HG03139 (cell line): ENCODE measurements at regions not wholly inside any gene's neighbourhood (a gene's known extent, or its start where the extent isn't known, plus 50 kb on each side); places are given as distances from the start of the nearest gene placed in this dataset.
A peak's percentile ranks its signal among the peaks of the same experiment; 100 is the strongest.

ENCODE experiments used
- ATAC-seq: cut with Tn5 transposase; IDR thresholded peaks from one replicate; pipeline ENCODE4 v1.9.1; 2021; ENCODE audit not compliant: unreplicated experiment

DNA sequence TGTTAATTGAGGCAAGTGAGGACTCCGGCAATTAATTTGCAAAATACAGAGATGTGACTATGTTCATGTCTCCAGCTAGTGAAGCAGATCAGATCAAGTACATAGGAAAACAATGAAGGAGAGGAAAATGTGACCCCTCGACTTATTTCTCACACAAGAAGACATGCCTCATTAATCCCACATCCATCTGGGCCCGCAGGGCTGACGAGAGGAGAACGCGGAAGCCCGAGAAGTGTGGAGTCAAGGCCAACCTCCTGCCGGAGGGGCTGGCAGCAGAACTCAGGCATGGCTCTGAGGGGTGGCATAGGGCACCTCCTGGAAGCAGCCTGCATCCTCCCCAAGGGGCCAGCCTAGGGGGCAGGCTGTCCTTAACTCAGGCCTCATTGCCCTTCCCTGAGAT is 54.4 kb downstream of the ZNF503 start:
- no peak for ATAC-seq

DNA sequence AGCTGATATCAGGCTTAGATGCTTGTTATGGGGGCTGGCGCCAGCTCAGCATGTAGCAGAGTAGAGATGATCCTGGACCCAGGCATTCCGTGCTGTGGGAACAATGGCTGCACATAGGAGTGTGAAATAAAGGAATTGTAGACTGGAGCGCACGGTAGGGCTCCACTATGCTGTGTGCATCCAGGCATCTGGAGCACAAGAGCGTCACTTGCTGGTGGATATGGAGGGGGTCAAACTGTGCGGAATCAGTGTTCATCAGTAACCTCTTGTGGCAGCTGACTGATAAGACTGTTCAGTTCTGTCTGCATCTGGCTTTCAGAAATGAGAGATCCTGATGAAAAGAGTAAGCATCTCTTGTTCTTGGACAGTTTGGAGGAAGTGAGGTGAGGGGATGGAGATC is 55.8 kb downstream of the ZNF503 start:
- no peak for ATAC-seq

DNA sequence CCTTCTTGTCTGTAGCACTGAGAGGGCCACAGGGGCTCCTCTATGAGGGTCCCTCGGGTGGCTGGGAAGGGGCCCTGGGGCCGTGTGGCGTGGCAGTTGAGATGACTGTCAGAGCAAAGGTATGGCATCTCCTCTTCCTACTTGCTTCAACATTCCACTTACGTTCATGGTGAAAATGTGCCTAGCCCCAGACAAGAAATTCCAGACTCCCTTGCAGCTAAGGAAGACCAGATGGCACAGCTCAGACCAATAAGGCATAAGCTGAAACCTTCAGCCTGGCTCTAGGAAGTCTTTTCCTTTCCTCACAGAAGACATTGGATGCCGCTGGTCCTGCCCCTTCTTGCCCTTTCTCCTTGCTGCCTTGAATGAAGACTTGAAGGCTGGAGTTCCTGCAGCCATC is 57.4 kb downstream of the ZNF503 start:
- ATAC-seq = no peak

DNA sequence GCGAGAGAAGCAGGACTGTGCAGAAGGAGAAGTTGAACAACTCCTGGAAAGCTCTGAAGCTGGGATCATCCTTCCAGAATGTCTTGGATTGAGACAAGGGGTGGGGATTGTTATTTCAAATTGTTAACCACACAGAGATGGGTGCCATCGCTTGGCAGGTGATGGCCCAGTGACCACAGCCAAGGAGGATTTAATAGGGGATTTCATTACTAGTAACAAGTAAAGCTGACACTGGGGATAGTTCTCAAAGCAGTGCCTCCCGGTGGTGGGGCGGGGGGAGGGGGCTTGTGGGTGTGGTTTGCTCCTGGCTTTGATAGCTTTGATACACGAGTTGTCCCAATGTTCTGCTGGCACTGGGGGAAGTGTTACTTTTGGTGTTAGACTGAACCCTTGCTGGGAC is 59.2 kb downstream of the ZNF503 start:
- ATAC-seq = no peak

DNA sequence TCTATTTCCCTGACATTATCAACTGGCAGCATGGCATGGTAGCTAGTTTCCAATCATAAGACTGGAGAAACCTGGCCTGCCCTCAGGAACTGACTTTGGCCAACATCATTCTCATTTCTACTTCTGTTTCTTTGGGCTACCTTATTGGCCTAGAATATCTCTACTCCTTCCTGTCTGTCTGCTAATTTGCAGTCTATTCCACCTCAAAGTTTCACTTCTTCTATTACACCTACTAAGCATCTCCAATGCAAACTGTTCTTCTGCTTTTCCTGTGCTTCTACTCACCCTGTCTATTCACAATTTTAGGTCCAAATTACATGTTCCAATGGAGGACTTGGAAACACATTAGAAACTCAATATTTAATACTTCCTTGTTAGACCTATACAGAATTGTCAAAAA is 65.6 kb downstream of the ZNF503 start:
- peak; percentile 97 for ATAC-seq

DNA sequence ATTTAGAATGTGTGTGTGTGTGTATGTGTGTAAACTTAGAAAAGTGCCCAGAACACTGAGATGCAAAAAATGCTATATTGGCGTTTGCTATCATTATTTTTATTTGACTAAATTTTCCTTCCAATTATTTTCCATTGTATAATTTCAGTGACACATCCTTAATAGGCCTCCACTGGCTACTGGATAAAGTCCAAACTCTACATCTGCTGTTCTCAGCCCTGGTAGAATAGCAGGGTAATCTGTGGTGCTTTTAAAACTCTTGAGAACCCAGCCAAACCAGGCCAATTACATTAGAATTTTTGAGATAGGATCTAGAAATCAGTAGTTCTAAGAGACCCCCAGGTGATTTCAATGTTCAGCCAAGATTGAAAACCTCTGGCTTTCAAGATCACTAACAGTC is 66.4 kb downstream of the ZNF503 start:
- no peak for ATAC-seq

DNA sequence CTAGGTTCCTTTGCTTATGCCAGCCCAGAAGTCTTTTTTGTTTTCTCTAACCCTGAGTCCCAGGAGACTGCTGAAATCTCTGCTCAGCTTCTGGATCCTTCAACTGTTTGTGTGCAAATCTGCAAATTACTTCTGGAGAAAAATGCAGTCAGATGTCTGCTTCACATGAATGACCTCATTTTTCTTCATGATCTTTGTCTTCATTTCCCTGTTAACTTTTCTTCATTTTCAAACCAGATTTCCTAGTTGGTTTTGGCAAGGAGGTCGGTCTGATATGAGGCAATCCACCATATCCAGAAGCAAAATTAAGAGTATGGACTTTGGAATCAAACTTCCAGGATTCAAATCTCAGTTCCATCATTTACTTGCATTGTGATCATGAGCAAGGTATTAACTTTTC is 66.8 kb downstream of the ZNF503 start:
- ATAC-seq = no peak

DNA sequence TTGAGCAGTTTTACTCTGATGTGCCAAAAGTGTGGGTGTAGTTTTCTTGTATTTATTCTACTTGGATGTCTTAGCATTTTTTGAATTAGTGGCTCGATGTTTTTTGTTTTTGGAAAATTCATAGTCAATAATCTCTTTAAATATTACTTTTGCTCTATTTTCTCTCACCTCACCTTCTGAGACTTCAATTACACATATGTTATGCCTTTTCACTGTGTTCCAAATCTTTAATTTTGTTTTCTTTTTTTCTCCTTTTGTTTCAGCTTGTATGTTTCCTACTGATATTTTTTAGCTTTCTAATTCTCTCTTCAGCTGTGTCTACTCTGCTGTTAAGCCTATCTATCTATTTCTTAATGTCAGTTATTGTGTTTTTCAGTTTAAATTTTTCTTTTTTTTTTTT is 69.5 kb downstream of the ZNF503 start:
- ATAC-seq = no peak

DNA sequence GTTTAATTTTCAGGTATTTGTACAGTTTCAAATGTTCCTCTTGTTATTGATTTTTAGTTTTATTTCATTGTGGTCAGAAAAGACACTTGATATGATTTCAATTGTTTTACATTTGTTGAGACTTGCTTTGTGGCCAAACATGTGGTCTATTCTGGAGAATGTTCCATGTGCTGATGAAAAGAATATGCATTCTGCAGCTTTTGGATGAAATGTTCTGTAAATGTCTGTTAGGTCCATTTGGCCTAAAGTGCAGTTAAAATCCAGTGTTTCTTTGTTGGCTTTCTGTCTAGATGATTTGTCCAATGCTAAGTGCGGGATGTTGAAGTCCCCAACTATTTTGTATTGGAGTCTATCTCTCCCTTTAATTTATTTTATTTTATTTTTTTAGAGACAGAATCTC is 70.5 kb downstream of the ZNF503 start:
- no peak for ATAC-seq

DNA sequence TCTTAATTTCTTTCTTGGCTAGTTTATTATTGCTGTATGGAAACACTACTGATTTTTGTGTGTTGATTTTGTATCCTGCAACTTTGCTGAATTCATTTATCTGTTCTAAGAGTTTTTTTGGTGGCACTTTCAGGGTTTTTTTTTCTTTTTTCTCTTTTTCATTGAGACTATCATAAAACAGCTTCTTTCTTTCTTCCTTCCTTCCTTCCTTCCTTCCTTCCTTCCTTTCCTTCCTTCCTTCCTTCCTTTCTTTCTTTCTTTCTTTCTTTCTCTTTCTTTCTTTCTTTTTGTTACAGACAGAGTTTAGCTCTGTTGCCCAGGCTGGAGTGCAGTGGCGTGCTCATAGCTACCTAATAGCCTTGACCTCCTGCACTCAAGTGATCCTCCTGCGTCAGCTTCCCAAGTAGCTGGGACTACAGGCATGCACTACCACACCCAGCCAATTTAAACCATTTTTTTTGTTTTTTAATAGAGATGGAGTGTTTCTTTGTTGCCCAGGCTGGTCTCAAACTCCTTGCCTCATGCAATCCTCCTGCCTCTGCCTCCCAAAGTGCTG is 72.3 kb downstream of the ZNF503 start:
- no peak for ATAC-seq

DNA sequence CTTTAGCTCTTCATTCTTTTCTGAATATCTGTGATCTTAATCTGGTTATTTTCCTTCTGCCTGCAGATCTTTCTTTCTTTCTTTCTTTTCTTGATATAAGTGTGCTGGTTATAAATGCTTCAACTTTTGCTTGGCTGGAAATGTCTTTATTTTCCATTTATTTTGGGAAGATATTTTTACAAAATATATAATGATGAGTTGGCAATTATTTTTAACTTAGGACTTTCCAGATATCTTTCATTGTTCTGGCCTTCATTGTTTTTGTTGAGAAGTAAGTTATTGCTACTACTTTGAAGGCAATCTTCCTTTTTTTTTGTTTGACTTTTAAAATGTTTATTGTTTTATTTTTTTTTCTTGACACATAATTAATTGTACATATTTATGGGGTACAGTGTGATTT is 75.3 kb downstream of the ZNF503 start:
- no peak for ATAC-seq

DNA sequence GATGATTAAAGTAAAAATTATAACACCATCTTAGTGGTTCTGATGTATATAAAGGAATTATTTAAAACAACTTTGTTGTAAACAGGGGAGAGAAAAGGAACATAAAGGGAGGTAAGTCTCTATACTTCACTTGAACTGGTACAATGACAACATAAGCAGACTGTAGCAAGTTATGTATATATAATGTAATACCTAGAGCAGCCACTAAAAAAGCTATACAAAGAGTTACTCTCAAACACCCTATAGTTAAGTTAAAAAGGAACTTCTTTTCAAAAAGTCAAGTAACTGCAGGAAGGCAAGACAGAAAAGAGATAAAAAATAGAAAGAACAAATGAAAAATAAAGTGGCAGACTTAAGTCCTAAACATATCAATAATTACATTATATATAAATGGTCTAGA is 82.3 kb downstream of the ZNF503 start:
- ATAC-seq = no peak

DNA sequence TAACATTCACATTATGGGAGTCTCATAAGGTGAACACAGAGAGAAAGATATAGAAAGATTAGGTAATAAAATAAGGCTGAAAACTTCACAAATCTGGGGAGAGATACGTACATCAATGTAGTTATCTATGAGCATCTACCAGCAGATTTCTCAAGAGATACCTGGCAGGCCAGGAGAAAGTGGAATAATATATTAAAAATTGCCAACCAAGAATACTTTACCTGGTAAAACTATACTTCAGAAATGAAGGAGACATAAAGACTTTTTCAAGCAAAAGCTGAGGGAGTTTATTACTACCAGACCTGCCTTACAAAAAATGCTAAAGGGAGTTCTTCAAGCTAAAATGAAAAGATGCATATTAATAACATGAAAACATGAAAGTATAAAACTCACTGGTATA is 78.8 kb upstream of the COMTD1 start:
- no peak for ATAC-seq

DNA sequence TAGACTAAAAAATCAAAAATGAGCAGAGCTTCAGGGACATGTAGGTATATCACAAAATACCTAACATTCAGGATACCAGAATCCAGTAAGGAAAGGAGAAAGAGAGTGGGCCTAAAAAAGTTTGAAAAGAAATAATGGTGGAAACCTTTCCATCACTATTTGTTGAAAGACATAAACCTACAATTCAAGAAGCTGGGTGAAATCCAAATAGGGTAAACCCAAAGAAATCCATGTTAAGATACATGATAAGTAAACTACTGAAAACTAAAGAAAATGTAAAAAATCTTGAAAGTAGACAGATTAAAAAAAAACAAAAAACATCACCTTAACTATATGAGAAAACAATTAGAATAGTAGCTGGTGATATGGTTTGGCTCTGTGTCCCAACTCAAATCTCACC is 76.7 kb upstream of the COMTD1 start:
- no peak for ATAC-seq

DNA sequence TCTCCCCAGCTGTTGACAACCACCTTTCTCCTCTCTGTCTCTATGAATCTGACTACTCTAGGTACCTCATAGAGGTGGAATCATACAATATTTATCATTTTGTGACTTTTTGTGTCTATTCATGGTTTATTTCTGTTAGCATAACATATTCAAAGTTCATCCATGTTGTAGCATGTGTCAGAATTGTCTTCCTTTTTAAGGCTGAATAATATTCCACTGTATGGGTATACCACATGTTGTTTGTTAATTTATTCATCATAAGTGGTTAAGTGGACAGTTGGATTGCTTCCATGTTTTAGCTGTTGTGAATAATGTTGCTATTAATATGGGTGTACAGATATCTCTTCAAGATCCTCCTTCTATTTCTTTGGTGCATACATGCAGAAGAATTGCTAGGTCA is 69.9 kb upstream of the COMTD1 start:
- no peak for ATAC-seq

DNA sequence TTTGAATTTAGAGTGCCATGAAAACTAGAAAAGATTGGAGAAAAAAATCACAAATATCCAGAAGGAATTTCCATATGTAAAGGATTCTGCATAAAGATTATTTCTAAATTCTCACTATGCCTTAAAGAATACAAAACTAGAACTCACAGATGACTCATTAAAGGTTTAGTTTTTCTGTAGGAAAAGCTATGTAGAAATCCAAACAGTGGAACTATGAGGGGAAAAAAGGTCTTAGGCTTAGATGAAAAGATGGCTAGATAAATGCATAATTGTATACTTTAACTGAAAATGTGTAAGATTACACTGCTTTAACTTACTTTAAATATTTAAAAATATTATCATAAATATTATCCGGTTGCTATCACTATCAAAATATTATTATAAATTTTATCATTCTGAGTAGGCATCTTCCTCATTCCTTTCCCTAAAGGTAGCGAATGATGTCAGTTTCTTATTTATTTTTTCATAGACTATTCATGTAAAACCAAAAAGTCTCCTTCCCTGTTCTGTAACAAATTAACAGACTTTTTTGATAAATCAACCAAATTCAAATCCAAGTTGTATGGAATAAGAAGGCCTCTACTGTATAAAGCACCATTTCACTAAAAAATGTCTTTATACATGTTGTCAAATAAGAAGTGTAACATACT is 69.1 kb upstream of the COMTD1 start:
- ATAC-seq = no peak

DNA sequence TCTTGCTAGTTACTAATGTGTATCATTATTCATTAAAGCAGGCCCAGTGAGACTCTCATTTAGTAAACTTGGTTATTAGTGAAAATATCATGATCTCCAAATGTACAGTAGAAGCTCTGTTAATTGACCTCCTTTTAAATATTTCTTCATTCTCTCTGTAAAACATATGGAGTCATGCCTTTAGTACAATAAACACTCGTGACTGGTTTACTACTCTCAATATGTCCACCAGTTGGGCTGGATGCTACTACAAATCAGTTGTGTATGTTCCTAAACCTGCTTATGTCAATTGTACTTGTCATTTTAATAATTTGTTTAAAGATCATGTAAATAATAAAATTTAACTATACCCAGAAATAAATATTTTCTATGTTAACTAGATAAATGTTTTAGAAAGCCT is 68.6 kb upstream of the COMTD1 start:
- no peak for ATAC-seq

DNA sequence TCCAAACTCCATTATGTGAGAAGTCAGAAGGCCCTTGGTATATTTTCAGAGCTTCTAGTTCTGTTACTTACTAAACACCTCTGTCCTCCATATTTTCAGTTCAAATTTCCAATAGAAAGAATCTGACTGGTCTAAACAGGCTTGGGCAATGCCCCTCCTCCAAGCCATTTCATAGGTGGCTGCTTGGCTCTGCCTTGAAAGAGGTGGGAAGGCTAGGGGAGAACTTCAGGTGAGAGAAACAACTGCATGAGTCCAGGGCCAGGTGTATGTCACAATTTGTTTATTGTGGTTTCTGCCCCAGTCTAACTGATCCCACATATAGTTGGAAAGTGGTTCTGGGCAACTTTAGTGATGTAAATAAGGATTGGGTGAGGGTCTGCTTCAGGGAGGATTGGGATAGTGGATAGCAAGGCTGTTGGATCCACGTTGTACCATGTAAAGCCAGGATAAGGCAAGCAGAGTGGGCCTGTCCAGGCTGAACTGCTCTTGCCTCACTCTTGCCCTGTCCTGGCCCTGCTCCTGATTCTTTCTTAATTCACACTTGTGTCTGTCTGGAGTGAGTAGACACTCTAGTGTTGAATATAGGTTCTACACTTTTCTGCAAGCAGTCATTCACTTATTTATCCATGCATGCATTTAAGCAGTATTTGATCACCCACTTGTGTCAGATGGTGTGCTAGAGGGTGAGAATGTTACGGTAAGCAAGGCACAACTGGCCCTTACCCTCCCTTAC is 67.5 kb upstream of the COMTD1 start:
- ATAC-seq = no peak

DNA sequence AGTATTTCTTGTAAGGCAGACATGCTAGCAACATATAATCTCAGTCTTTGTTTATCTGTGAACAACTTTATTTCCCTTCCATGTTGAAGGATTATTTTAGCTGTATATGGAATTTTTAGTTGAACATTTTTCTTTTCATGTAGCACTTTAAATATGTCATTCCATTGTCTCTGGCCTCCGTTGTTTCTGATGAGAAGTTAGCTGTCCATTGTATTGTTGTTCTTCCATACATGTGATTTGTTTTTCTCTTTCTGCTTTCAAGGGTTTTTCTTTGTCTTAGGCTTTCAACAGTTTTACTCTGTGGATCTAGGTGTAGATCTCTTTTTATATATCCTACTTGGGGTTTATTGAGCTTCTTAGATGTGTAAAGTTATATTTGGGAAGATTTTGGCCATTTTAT is 66.3 kb upstream of the COMTD1 start:
- no peak for ATAC-seq

DNA sequence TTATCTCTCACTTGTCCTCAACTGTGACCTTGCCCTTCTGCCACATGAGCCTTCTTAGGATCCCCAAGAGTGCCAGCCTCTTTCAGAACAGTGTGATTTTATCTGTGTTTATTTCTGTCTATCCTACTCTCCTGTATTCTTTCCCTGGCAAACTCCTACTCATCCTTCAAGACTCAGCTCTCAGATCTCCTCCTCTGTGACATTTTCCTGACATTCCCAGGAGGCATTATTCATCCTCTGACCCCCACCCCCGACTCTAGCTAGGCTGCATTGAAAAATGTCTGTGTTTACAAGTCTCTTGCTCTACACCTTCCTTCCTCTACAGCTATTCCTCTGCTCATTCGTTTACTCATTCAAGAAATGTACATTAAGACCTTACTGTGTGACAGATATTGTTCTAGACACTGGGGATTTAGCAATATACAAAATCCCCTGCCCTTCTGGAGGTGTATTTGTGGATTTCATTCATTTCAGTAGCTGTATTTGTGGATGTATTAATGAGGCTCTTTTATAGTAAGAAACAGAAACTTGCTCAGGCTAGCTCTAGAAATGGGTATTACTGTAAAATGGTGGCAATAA is 61.4 kb upstream of the COMTD1 start:
- no peak for ATAC-seq

DNA sequence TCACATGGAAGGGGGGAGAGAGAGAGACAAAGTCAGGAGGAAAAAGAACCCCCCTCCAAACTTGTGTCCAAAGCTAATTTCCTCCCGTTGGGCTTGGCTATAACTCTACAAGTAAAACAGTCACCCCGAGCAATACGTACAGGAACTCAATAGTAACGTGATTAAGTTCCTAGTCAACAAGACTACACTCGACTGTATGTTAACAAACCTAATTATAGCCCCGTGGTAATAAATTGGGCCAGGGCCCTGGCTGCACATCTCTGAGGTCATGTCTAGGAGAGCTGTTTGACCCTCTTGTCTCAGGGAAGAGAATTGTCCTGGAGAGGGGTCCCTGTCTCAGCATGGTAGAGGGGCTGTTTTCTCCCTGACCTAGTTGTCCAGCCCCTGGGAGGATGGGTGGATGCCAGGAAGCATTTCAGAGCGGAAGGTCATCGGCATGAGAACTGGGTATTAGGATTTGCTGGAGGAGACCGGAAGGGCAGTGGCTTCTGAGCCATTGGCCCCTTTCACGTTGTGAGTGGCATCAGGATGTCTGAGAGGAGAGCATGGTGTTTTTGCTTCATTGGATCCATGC is 60.2 kb upstream of the COMTD1 start:
- no peak for ATAC-seq
